GM18861 (cell line): ENCODE measurements at regions not wholly inside any gene's neighbourhood (a gene's known extent, or its start where the extent isn't known, plus 50 kb on each side); places are given as distances from the start of the nearest gene placed in this dataset.

Source experiments
- ATAC-seq: cut with Tn5 transposase; IDR thresholded peaks from one replicate; pipeline ENCODE4 v1.9.1; 2021; ENCODE audit not compliant: unreplicated experiment

DNA sequence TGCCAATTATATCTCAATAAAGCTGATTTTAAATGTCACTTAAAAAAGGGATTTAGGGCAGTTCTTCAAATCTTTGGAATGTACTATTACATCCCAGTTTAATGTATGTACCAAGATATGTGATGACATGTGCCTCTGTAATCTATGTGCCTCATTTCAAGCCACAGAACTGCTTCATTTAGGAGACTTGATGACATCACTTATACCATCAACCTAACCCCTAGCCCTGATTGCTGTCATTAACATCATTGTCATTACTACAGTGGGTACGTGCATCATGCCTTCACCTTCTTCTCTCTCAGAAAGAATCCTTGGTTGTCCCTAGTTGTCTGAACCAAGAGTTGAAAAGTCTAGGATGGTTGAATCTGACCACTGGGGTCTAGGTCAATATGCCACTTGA is 134.3 kb upstream of the RAB11FIP2 start:
- no peak for ATAC-seq

DNA sequence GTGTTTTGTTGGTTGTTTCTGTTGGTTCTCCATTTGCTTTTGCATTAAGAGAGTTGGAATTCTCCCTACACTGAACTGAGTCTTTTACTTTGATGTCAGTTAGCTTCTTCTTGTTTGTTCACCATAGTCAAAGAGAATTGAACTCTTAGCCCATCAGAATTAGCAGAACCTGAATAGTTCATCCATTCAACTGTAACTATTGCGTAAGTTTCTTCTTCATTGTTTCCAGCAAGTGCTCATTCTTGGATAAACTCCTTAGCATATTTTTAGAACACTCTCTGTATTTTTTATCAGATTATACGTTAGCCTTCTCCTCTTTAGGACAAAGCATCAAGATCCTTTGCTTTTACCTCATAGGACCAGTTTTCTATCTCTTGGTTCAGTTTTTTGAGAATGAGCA is 128.4 kb upstream of the RAB11FIP2 start:
- ATAC-seq: no peak

DNA sequence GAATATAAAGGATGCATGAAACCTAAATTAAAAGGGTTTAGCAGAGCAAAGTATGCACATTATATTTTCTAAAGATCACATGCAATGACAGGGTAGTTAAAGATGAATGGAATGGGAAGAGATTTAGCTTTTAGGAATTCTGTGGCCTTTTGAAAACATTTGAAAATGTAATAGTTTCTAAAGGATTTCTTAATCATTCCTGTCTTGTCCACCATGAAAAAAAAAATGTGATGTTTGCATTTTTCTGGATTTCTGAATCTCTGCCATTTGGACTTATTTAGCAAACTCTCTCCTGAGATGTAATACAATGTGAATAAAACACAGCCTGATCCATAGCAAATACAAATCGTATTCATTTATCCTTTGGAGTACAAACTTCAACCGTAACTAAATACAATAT is 126.6 kb upstream of the RAB11FIP2 start:
- no peak for ATAC-seq

DNA sequence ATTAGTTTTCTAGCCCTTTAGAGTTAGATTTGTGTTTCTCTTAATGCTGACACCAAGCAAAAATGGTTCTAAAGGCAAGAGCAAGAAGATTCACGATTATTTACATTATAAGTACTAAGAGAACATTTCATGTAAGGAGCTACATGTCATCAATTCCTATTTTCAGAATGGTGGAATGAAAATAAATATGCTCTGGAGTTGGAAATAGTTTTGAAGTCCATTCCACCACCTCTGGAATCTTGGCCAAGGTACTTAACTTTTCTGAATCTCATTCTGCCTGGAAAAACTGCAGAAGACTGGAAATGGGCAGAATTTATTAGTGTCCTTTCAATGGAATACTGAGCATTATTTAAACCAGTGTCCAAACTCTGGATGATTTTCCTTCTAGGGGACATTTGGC is 125.1 kb upstream of the RAB11FIP2 start:
- no peak for ATAC-seq

DNA sequence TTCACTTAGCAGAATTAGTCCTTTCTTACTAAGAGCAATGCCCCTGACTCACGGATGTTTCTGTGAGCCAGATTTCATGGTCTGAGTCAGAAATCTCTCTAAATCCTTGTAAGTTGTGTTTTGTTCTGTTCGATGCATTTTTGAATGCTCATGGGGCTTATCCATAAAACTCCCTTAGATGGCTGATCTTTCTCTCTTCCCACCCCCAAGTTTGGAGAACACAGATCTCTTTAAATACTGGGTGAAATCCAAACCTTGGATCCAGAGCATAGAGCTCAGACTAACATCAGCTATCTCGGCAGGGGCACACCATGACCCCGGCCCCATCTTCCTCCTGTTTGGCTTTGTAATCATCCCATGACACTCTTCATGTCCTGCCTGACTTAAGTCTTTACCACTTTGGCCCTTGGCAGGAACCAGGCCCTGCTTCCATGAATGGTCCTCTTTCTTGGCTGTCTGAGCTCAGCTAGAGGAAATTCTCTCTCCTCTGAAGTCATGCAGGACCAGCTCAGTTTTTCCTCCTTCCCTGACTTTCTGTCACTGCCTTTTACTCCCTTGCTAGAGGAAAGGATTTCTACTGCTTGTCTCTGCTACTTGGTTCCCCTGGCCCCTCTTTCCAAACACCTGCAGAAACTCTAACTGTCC is 120.4 kb upstream of the RAB11FIP2 start:
- ATAC-seq: no peak

GRCh38 chr10:118163217-118163616 is 116.5 kb upstream of the RAB11FIP2 start:
- ATAC-seq: no peak

GRCh38 chr10:118161461-118162246 is 114.9 kb upstream of the RAB11FIP2 start:
- no peak for ATAC-seq

DNA sequence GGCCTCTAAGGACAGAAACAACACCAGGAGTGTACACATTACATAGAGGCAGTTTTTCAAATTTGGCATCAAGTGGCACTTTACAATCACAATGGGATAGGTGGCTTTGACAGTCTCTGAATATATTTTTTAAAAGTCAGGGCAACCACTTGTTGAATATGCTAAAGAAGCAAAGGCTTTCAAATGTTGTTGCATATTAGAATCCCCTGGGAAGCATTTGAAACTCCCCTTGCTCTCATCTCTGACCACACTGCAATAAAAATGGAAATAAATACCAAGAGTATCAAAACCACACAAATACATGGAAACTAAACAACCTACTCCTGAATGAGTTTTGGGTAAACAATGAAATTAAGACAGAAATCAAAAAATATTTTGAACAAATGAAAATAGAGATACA is 106.5 kb upstream of the RAB11FIP2 start:
- no peak for ATAC-seq

- no peak for ATAC-seq
These were observed 104.7 kb upstream of the RAB11FIP2 start for GRCh38 chr10:118151461-118151860.

DNA sequence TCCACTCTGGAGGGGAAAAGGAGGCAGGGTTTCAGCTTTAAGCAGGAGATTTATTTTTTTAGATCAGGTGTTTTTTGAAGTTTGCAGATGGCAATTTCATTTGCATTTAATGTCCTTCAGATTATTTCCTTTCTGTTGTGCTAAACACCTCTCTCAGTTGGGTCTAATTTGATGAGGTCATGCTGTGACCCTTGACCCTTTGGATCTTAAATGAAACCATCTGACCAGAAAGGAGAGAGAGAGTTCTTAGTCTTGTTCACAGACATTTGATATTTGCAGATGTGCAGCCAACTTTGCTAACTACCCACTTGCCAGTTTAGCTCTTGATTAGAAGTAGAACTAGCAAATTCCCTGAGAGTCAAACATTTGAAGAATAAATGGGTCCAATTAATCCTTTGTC is 101.5 kb upstream of the RAB11FIP2 start:
- no peak for ATAC-seq

DNA sequence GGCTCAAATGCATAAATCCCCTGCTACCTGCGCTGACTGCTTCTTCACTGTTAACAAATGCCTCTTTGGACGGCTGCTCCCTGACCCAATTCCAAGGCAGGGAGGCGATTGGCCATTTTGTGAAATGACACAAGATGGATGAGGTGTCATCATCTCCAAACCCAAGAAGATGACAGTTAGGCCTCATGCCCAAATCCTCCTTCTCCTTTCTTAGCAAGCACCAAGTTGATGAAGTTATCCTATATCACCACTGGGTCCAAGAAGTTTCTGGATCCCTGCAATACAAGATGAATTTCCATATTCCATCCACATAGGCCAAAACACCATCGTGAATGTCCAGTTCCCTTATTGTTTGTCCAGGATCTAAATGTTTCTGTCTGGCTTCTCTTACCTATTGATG is 98.5 kb upstream of the RAB11FIP2 start:
- no peak for ATAC-seq

- no peak for ATAC-seq
These were observed 94.7 kb upstream of the RAB11FIP2 start for GRCh38 chr10:118141471-118141870.

DNA sequence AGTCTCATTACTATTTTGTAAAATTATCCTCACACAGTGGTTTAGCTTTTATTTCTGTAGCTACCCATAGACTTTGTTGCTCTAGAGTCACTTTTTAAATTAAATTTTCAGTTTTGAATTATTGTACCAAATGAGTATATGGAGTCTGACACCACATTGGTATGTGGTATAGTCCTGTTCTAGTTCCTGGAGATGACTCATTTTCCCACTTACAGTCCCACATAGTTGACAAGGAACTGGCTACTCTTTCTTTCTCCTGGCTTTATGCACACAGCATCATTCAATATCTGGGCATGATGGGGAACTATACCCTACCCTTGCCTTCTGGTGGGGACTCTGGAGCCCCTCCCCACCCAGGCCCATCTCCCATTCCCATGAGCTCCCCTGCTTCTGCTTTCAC is 92.6 kb upstream of the RAB11FIP2 start:
- no peak for ATAC-seq

GRCh38 chr10:118128675-118129074 is 81.9 kb upstream of the RAB11FIP2 start:
- ATAC-seq: no peak

GRCh38 chr10:118118716-118119115 is 72.0 kb upstream of the RAB11FIP2 start:
- no peak for ATAC-seq

GRCh38 chr10:118116715-118117449 is 70.1 kb upstream of the RAB11FIP2 start:
- no peak for ATAC-seq

- no peak for ATAC-seq
These were observed 69.6 kb upstream of the RAB11FIP2 start for GRCh38 chr10:118116362-118116714.

- no peak for ATAC-seq
These were observed 69.0 kb upstream of the RAB11FIP2 start for GRCh38 chr10:118115701-118116100.

GRCh38 chr10:118114992-118115391 is 68.3 kb upstream of the RAB11FIP2 start:
- ATAC-seq: no peak

DNA sequence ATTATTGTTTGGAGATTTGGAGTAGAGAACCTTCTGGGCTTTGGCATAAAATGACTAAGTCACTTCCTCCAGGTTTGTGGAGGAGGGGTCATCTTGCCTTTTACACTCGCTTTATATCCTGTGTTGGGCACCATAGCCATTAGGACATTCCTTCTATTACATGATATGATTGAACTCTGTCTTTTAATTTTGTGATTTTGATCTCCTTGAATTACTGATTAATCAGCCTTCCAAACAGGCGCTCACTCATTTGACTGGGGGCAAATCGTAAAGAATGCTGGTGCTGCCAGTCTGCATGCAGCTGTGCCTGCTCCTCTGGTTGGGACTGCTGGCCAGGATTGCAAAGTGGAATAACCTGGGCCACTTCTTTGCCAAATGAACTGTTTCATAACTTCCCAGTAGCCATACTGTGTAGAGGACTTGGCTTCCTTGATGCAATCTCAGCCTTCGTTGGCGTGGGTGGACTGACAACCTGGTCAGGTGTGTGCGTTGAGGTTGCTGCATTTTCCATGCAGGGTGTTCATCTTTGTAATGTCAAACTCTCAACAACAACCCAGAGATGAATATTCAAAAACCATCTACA is 65.9 kb upstream of the RAB11FIP2 start:
- no peak for ATAC-seq

GRCh38 chr10:118110750-118111149 is 64.0 kb upstream of the RAB11FIP2 start:
- no peak for ATAC-seq
